ENCODE measurements at regions not wholly inside any gene's neighbourhood (a gene's known extent, or its start where the extent isn't known, plus 50 kb on each side); places are given as distances from the start of the nearest gene placed in this dataset.

DNA sequence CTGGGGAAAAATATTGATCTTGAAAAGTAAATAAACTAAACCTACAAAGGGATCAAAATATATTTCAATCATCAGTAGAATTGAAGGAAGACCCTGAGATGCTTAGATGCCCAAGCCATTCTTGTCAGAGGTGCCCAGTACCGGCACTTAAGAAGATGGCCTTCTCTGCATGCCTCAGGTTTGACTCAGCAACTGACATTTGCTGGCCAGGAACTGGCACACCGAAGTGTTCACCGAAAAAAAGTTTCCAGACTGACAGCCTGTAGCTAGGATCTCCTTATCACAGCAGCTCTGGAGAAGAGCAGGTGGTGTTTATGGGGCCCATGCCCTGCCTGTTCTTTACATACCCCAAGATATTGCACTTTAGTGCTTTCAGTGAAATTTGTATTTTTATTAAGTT lies 203.2 kb downstream of the MOXD1 start:
- TF ChIP-seq TAF1 (IDR thresholded peaks at IDR 0.05; ENCODE audit: low read depth) (no peak), EGR1 (IDR thresholded peaks at IDR 0.05) (no peak), ZBTB7A (IDR thresholded peaks at IDR 0.05; ENCODE audit: low read depth) (no peak), YY1 (IDR thresholded peaks at IDR 0.05; ENCODE audit: low read depth) (no peak), EP300 (IDR thresholded peaks at IDR 0.05; ENCODE audit: borderline replicate concordance) (no peak), FOXM1 (IDR thresholded peaks at IDR 0.05; ENCODE audit: borderline replicate concordance, low read depth) (no peak), TEAD4 (IDR thresholded peaks at IDR 0.05) (no peak), NFIC (IDR thresholded peaks at IDR 0.05) (no peak), CEBPB (IDR thresholded peaks at IDR 0.05) (no peak), CREB1 (IDR thresholded peaks at IDR 0.05; ENCODE audit: low read depth) (no peak), RAD21 (IDR thresholded peaks at IDR 0.05; ENCODE audit: low read depth) (no peak)
- TF ChIP-seq, protein P1, sequence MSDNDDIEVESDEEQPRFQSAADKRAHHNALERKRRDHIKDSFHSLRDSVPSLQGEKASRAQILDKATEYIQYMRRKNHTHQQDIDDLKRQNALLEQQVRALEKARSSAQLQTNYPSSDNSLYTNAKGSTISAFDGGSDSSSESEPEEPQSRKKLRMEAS (IDR thresholded peaks at IDR 0.05), result no peak
- TF ChIP-seq, protein P2, sequence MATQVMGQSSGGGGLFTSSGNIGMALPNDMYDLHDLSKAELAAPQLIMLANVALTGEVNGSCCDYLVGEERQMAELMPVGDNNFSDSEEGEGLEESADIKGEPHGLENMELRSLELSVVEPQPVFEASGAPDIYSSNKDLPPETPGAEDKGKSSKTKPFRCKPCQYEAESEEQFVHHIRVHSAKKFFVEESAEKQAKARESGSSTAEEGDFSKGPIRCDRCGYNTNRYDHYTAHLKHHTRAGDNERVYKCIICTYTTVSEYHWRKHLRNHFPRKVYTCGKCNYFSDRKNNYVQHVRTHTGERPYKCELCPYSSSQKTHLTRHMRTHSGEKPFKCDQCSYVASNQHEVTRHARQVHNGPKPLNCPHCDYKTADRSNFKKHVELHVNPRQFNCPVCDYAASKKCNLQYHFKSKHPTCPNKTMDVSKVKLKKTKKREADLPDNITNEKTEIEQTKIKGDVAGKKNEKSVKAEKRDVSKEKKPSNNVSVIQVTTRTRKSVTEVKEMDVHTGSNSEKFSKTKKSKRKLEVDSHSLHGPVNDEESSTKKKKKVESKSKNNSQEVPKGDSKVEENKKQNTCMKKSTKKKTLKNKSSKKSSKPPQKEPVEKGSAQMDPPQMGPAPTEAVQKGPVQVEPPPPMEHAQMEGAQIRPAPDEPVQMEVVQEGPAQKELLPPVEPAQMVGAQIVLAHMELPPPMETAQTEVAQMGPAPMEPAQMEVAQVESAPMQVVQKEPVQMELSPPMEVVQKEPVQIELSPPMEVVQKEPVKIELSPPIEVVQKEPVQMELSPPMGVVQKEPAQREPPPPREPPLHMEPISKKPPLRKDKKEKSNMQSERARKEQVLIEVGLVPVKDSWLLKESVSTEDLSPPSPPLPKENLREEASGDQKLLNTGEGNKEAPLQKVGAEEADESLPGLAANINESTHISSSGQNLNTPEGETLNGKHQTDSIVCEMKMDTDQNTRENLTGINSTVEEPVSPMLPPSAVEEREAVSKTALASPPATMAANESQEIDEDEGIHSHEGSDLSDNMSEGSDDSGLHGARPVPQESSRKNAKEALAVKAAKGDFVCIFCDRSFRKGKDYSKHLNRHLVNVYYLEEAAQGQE (IDR thresholded peaks at IDR 0.05; ENCODE audit: low read depth), result no peak
- TF ChIP-seq, protein P3, sequence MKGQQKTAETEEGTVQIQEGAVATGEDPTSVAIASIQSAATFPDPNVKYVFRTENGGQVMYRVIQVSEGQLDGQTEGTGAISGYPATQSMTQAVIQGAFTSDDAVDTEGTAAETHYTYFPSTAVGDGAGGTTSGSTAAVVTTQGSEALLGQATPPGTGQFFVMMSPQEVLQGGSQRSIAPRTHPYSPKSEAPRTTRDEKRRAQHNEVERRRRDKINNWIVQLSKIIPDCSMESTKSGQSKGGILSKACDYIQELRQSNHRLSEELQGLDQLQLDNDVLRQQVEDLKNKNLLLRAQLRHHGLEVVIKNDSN (IDR thresholded peaks at IDR 0.05), result no peak

All from Ishikawa (cell line).